MCF 10A (cell line): ENCODE measurements at regions not wholly inside any gene's neighbourhood (a gene's known extent, or its start where the extent isn't known, plus 50 kb on each side); places are given as distances from the start of the nearest gene placed in this dataset.

Source experiments
- BruUV-seq: library from RNA; stranded (reverse); fragments of 400-500 nt; replicated peaks from 2 replicates; lab custom pipeline; 2021; lab: Mats Ljungman, UMichigan
- CTCF ChIA-PET: fragments of 300-600 bp; sonication (Branson Sonifier 250); formaldehyde crosslinking; extraction: SDS; loops from one replicate; lab custom pipeline; 2021; ENCODE audit warnings: antibody characterized with exemption, inconsistent platforms; lab: Yijun Ruan, JAX
- POLR2A ChIA-PET: fragments of 300-600, 350-650 bp; sonication (Branson Sonifier 250); formaldehyde crosslinking; extraction: SDS; loops from one replicate; lab custom pipeline; 2020; ENCODE audit warnings: antibody characterized with exemption, inconsistent platforms; lab: Yijun Ruan, JAX
- DNase-seq: peaks from one replicate; pipeline ENCODE4 v3.0.0-alpha.2; 2018; ENCODE audit not compliant: unreplicated experiment
- H3K27ac Mint-ChIP-seq: one replicate; pipeline ENCODE4 v1.8.0; 2022; ENCODE audit warnings: mild to moderate bottlenecking, low read depth, mixed read lengths; ENCODE audit not compliant: unreplicated experiment
- H3K27me3 Mint-ChIP-seq: one replicate; pipeline ENCODE4 v1.8.0; 2022; ENCODE audit warnings: mixed read lengths; ENCODE audit not compliant: insufficient read depth, unreplicated experiment
- H3K36me3 Mint-ChIP-seq: one replicate; pipeline ENCODE4 v1.8.0; 2022; ENCODE audit warnings: mild to moderate bottlenecking, moderate library complexity, mixed read lengths; ENCODE audit not compliant: insufficient read depth, unreplicated experiment
- H3K4me1 Mint-ChIP-seq: one replicate; pipeline ENCODE4 v1.8.0; 2022; ENCODE audit warnings: mixed read lengths; ENCODE audit not compliant: insufficient read depth, unreplicated experiment
- H3K4me3 Mint-ChIP-seq: one replicate; pipeline ENCODE4 v1.8.0; 2022; ENCODE audit warnings: mild to moderate bottlenecking, moderate library complexity, mixed read lengths; ENCODE audit not compliant: unreplicated experiment
- H3K9me3 Mint-ChIP-seq: one replicate; pipeline ENCODE4 v1.8.0; 2022; ENCODE audit warnings: mixed read lengths; ENCODE audit not compliant: unreplicated experiment
- intact Hi-C: fragments of 100-400 bp; cut with micrococcal nuclease; formaldehyde crosslinking; loops from 2 replicates; pipeline ENCODE4 v1.14.1; 2022
- TF ChIP-seq, protein P1 (sequence below): fragments of 200-600 bp; IDR thresholded peaks from one replicate; pipeline ENCODE4 v1.8.0; 2022; ENCODE audit warnings: antibody characterized with exemption, mild to moderate bottlenecking; ENCODE audit not compliant: unreplicated experiment

DNA sequence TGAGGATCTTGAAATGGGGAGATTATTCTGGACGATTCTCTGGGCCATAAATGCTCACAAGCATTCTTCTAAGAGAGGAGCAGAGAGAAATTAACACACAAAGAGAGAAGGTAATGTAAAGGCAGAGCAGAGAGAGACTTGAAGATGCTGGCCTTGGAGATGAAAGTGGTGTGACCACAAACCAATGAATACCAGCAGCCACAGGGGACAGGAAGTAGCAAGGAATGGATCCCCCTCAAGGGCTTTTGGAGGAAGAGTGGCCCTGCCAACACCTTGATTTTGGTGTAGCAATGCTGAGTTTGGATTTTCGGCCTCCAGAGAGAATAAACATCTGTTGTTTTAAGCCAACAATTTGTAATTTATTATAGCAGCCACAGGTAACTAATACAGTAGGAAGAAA is 1155.6 kb downstream of the TYW1 start:
- Mint-ChIP-seq H3K4me1 (no peaks in the 10 kb centered on the region), H3K27ac (no peak overlapping the region), H3K9me3 (peaks cover 35% of the 10 kb centered on the region), H3K27me3 (no peaks in the 10 kb centered on the region), H3K36me3 (no peaks in the 10 kb centered on the region), H3K4me3 (no peak overlapping the region)
- DNase-seq = no peak
- ChIA-PET CTCF (no interaction called here), POLR2A (interaction anchor here (0.6 to 0.7 kb wide), 2 partner anchors 14 to 29 kb away, joined by 3 read pairs; no protein-coding TSS in a partner anchor)
- no TSS peak for BruUV-seq
- TF ChIP-seq, protein P1, sequence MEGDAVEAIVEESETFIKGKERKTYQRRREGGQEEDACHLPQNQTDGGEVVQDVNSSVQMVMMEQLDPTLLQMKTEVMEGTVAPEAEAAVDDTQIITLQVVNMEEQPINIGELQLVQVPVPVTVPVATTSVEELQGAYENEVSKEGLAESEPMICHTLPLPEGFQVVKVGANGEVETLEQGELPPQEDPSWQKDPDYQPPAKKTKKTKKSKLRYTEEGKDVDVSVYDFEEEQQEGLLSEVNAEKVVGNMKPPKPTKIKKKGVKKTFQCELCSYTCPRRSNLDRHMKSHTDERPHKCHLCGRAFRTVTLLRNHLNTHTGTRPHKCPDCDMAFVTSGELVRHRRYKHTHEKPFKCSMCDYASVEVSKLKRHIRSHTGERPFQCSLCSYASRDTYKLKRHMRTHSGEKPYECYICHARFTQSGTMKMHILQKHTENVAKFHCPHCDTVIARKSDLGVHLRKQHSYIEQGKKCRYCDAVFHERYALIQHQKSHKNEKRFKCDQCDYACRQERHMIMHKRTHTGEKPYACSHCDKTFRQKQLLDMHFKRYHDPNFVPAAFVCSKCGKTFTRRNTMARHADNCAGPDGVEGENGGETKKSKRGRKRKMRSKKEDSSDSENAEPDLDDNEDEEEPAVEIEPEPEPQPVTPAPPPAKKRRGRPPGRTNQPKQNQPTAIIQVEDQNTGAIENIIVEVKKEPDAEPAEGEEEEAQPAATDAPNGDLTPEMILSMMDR = no peak
- intact Hi-C loops = no loop called here

DNA sequence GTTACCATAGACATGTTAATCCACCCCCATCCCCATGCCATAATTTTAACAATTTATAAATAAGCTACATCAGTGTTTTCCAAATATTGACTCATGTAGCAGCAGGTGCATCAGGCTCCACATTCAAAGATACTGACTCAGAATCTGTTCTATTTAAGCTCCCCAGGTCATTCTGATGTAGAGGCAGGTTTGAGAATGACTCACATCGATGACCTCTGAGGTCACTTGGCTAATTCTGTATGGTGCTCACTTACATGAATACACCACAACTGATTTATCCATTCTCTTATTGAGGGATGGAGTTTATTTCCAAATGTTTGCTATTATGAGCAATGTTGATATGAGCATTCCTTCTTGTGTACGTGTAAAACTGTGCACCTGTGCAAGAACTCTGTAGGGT is 1159.0 kb downstream of the TYW1 start:
- ChIA-PET POLR2A (no interaction called here), CTCF (no interaction called here)
- DNase-seq = no peak
- H3K4me1 Mint-ChIP-seq = no peaks in the 10 kb centered on the region
- peaks cover 35% of the 10 kb centered on the region for H3K9me3 Mint-ChIP-seq
- no peaks in the 10 kb centered on the region for H3K27me3 Mint-ChIP-seq
- no peak overlapping the region for H3K27ac Mint-ChIP-seq
- H3K36me3 Mint-ChIP-seq = no peaks in the 10 kb centered on the region
- H3K4me3 Mint-ChIP-seq = no peak overlapping the region
- no TSS peak for BruUV-seq
- intact Hi-C loops = no loop called here
- TF ChIP-seq, protein P1 = no peak

DNA sequence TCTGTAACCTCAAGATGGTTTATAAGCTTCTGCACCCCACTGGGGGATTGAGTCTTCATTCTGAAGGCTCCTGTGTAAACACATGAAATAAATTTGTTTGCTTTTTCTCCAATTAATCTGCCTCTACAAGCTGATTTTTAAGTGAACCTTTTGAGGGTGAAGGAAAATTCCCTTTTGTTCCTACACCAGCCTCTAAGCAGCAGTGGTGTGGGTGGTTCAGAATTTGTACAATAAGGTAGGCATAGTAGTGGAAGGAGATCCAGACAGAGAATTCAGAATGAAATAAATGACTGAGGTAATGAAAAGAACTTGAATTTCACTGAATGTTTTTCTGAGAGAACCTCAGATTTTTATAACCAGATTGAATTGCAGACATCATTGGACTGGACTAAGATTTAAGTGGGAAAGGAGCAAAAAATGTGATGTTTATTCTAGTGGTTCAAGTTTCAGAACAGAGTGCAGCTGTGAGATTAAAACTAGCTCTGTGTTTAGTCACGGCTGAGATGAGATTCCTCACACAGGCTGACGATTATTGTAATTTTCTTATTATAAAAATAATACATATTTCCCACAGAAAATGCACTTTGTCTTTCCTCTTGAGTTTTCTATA is 1162.2 kb downstream of the TYW1 start:
- no peaks in the 10 kb centered on the region for H3K27me3 Mint-ChIP-seq
- no peak overlapping the region for H3K27ac Mint-ChIP-seq
- no TSS peak for BruUV-seq
- intact Hi-C loops = no loop called here
- peaks cover 21% of the 10 kb centered on the region for H3K9me3 Mint-ChIP-seq
- DNase-seq = no peak
- ChIA-PET POLR2A (no interaction called here), CTCF (interaction anchor here (0.6 kb wide), 1 partner anchor 555 kb away, joined by 3 read pairs; no protein-coding TSS in a partner anchor)
- TF ChIP-seq, protein P1 = no peak
- H3K36me3 Mint-ChIP-seq = no peaks in the 10 kb centered on the region
- no peak overlapping the region for H3K4me3 Mint-ChIP-seq
- no peaks in the 10 kb centered on the region for H3K4me1 Mint-ChIP-seq

DNA sequence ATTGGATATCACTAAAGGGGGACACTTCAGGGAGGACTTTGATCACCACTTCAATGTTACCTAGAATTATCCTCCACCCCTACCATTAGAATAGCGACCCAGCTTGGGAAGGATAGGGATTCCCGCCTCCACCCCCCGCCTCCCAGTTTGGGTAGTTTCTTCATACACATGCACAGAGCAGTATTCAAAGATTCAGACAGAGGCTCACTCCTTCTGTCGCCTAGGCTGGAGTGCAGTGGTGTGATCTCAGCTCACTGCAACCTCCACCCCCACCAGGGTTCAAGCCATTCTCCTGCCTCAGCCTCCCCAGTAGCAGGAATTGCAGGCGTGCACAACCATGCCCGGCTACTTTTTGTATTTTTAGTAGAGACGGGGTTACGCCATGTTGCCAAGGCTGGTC is 1166.1 kb downstream of the TYW1 start:
- no peak for DNase-seq
- Mint-ChIP-seq H3K4me1 (no peaks in the 10 kb centered on the region), H3K27me3 (no peaks in the 10 kb centered on the region), H3K36me3 (no peaks in the 10 kb centered on the region), H3K27ac (no peak overlapping the region), H3K9me3 (peaks cover 50% of the 10 kb centered on the region), H3K4me3 (no peak overlapping the region)
- TF ChIP-seq, protein P1 = no peak
- POLR2A ChIA-PET = no interaction called here
- CTCF ChIA-PET = no interaction called here
- intact Hi-C loops = no loop called here
- no TSS peak for BruUV-seq
